GM12865 (cell line): ENCODE measurements at regions not wholly inside any gene's neighbourhood (a gene's known extent, or its start where the extent isn't known, plus 50 kb on each side); places are given as distances from the start of the nearest gene placed in this dataset.

Source experiments
- DNase-seq: peaks from one replicate; pipeline ENCODE4 v3.0.0; 2010; ENCODE audit warnings: low read depth
- H3K4me3 ChIP-seq: 2 replicates; pipeline ENCODE4 v1.5.1; 2011; ENCODE audit warnings: mild to moderate bottlenecking, low read depth, low read length, control low read depth
- TF ChIP-seq, protein P1 (sequence below): IDR thresholded peaks from 2 replicates; pipeline ENCODE4 v1.5.1; 2011; ENCODE audit warnings: low read length, control low read depth, low read depth, inconsistent platforms; ENCODE audit not compliant: insufficient read depth; ENCODE audit errors: missing control alignments

- no peak overlapping the region for H3K4me3 ChIP-seq
- DNase-seq: no peak
- TF ChIP-seq, protein P1, sequence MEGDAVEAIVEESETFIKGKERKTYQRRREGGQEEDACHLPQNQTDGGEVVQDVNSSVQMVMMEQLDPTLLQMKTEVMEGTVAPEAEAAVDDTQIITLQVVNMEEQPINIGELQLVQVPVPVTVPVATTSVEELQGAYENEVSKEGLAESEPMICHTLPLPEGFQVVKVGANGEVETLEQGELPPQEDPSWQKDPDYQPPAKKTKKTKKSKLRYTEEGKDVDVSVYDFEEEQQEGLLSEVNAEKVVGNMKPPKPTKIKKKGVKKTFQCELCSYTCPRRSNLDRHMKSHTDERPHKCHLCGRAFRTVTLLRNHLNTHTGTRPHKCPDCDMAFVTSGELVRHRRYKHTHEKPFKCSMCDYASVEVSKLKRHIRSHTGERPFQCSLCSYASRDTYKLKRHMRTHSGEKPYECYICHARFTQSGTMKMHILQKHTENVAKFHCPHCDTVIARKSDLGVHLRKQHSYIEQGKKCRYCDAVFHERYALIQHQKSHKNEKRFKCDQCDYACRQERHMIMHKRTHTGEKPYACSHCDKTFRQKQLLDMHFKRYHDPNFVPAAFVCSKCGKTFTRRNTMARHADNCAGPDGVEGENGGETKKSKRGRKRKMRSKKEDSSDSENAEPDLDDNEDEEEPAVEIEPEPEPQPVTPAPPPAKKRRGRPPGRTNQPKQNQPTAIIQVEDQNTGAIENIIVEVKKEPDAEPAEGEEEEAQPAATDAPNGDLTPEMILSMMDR: no peak
Observed at GRCh38 chr20:60400567-60400966, 442.3 kb downstream of the CDH26 start.

DNA sequence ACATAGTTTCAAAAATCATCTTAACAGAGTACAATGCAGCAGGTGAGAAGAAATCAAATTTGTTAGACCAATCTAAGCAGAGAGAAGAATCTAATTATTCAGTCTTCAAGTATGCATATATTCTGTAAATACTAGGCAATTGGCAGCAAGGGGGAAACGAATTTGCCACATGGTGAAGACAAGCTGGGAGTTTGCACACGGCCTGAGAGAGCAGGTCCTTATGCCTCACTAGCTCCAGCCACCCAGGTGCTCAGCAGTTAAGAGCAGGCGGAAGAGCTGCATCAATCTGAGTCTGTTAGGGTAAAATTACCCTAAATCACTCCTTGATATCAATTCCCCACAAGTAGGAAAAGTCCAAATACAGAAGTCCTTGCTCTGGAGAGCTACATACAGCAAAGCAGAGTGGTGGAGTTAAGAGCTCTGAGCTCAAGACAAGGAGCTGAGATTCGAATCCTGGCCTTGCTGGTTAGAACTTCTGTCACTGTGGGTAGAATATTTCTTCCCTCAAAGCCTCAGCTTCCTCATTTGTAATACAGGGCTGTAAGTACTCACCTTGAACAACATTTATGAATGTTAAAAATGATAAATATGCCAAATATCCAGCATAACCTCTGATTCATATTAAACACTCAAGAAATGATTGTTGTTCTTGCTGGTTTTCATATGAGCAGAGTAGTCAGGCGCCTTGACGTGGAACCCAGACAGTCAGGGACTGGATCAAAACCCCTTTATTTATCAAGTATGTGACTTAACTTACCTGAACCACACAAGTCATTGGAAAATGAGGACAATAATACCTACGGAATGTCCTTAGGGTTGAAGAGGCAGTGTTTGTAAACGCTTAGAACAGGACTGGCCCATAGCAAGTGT, 444.2 kb downstream of the CDH26 start:
- TF ChIP-seq, protein P1: no peak
- H3K4me3 ChIP-seq: no peak overlapping the region
- DNase-seq: no peak

- TF ChIP-seq, protein P1: no peak
- H3K4me3 ChIP-seq: no peak overlapping the region
- no peak for DNase-seq
Observed at GRCh38 chr20:60403105-60403741, 445.0 kb downstream of the CDH26 start.

DNA sequence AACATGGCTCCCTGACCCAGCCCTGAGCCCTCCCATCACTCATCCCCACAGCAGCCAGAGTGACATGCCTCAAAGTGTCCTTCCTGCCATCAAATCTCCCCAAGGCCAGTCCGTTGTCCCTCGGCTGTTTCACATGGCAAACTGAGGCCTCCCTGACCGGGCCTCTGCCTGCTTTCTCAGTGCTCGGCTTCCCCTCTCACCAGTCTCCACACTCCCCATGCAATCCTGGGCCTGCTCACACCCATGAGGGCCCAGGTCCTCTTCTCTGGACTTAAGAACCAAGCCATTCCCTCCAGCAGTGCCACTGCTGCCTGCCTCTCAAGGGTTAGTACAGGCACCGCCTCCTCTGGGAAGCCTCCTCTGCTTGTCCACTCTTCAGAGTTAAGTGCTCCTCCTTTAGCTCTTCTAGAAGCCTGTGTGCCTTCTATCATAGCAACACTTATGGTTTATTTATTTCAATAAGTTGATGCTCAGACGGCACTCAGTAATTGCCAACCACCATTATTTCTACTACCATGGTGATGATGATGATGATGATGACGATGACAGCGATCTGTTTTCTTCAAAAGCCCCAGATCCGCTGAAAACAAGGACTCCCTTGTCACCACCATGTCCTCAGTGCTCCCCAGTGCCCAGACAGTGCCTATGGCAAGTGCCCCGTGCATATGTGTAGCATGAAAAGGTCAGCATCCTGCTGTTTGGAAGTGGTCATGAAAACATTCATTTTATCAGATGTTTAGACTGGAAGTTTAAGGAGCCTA, 449.0 kb downstream of the CDH26 start:
- no peak overlapping the region for H3K4me3 ChIP-seq
- no peak for DNase-seq
- TF ChIP-seq, protein P1: no peak

DNA sequence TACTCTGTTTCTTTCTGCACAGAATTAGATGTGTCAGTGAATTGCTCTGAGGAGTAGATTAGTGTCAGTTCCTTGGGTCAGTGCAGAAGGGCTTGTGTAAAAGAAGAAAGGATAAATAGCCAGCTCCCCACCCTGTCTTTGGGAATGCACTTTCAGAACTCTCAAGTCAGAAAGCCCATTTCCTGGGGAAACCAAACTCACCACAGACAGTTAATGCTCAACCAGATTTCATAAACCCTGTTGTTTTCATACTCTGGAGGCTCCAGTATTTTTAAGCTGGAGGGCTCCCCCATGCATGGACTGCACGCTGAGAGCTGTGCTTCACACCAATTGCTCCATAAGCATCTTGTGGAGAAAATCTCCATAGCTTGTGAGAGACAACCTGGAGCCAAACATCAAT, 449.7 kb downstream of the CDH26 start:
- H3K4me3 ChIP-seq: no peak overlapping the region
- no peak for DNase-seq
- TF ChIP-seq, protein P1: no peak

GRCh38 chr20:60408435-60408834, 450.2 kb downstream of the CDH26 start:
- DNase-seq: no peak
- TF ChIP-seq, protein P1: no peak
- H3K4me3 ChIP-seq: no peak overlapping the region
